GM21447 (cell line): ENCODE measurements at regions not wholly inside any gene's neighbourhood (a gene's known extent, or its start where the extent isn't known, plus 50 kb on each side); places are given as distances from the start of the nearest gene placed in this dataset.

Experiments
- ATAC-seq: cut with Tn5 transposase; IDR thresholded peaks from one replicate; pipeline ENCODE4 v1.9.1; 2021; ENCODE audit not compliant: unreplicated experiment

GRCh38 chr10:29395409-29395808 lies 106.5 kb downstream of the LYZL1 start:
- ATAC-seq = no peak

- no peak for ATAC-seq
These were observed 108.4 kb downstream of the LYZL1 start for GRCh38 chr10:29397221-29397620.

DNA sequence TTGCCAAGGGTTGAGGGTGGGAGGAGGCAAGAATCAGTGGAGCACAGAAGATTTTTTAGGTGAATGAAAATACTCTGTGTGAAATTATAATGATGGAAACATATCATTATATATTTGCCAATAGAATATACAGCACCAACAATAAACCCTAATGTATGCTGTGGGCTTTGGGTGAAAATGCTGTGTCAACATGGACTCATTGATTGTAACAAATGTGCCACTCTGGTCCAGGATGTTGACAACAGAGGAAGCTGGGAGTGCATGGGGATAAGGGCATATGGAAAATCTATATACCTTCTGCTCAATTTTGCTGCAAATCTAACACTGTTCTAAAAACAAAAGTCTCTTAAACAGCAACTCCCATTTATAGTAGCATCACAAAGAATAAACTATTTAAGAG lies 114.3 kb downstream of the LYZL1 start:
- ATAC-seq = no peak

DNA sequence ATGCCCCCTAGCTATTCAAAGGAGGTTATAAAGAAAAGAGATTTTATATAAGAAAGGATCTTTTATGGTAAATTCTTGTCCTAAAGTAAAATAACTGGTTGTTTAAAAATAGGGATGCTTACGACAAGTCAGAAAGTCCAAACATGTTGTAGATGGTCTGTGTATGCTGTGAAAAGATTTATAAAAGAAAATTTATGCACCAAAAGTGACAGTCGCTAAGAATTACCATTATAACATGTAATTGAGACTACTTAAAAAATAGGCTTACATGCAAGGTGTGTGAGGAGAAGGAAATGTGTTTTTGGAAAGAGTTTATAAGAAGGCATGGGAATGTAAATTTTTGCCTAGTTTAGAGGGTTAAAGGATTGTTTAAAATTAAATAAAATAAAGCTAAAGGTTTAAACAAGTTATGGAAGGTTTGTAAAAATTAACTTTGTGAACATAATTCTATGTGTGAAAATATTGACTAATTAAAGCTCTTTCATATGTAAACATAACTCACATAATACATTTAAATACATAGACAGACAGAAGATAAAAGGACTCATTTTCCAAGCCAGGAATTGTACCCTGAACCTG lies 118.5 kb downstream of the LYZL1 start:
- no peak for ATAC-seq
